Keratinocyte (primary cell): ENCODE measurements at regions not wholly inside any gene's neighbourhood (a gene's known extent, or its start where the extent isn't known, plus 50 kb on each side); places are given as distances from the start of the nearest gene placed in this dataset.

ENCODE experiments used
- DNase-seq: peaks from one replicate; pipeline ENCODE4 v3.0.0-alpha.2; 2011; ENCODE audit warnings: low read depth, missing footprints, low spot score
- FAIRE-seq: peaks from 2 replicates; lab custom pipeline; 2011; peaks lifted over from hg19 to GRCh38; lab: Jason Lieb, UNC
- H2AFZ ChIP-seq: 2 replicates; pipeline ENCODE4 v1.6.0; 2012; ENCODE audit warnings: low read length, control low read depth, inconsistent platforms; ENCODE audit not compliant: control insufficient read depth
- H3K27ac ChIP-seq: 2 replicates; pipeline ENCODE4 v1.5.1; 2011; ENCODE audit warnings: low read length; ENCODE audit not compliant: control insufficient read depth, insufficient read depth
- H3K27me3 ChIP-seq: 3 replicates; pipeline ENCODE4 v1.6.0; 2011; ENCODE audit warnings: low read length; ENCODE audit not compliant: control insufficient read depth, insufficient read depth; ENCODE audit errors: extremely low read depth
- H3K36me3 ChIP-seq, 2 experiments: 2 replicates in 1 of 2; 3 replicates in 1 of 2; pipeline ENCODE4 v1.5.1; 2011; ENCODE audit warnings: low read length in 2 of 2, mild to moderate bottlenecking in 1 of 2; ENCODE audit not compliant: control insufficient read depth in 2 of 2, insufficient read depth in 2 of 2; ENCODE audit errors: extremely low read depth in 1 of 2
- H3K4me1 ChIP-seq: 3 replicates; pipeline ENCODE4 v1.5.1; 2011; ENCODE audit warnings: low read length; ENCODE audit not compliant: control insufficient read depth, insufficient read depth; ENCODE audit errors: extremely low read depth
- H3K4me2 ChIP-seq: 3 replicates; pipeline ENCODE4 v1.6.0; 2011; ENCODE audit warnings: low read depth, low read length; ENCODE audit not compliant: control insufficient read depth, insufficient read depth; ENCODE audit errors: extremely low read depth
- H3K4me3 ChIP-seq, 3 experiments: fragments of 200-600 bp in 1 of 3; sonication (generic) in 1 of 3; 2 replicates in 2 of 3; 3 replicates in 1 of 3; pipeline ENCODE4 v1.5.1; 2011 to 2016; ENCODE audit warnings: low read length in 3 of 3, mild to moderate bottlenecking in 3 of 3, control low read depth in 2 of 3, inconsistent platforms in 1 of 3, low read depth in 1 of 3, mixed read lengths in 1 of 3, mixed run types in 1 of 3, moderate library complexity in 1 of 3; ENCODE audit not compliant: control insufficient read depth in 2 of 3, insufficient read depth in 2 of 3; ENCODE audit errors: extremely low read depth in 1 of 3
- H3K79me2 ChIP-seq: 2 replicates; pipeline ENCODE4 v1.6.0; 2012; ENCODE audit warnings: low read length; ENCODE audit not compliant: control insufficient read depth, insufficient read depth
- H3K9ac ChIP-seq: 3 replicates; pipeline ENCODE4 v1.6.0; 2011; ENCODE audit warnings: low read length; ENCODE audit not compliant: control insufficient read depth, insufficient read depth; ENCODE audit errors: extremely low read depth
- H3K9me1 ChIP-seq: 3 replicates; pipeline ENCODE4 v1.6.0; 2011; ENCODE audit warnings: low read length; ENCODE audit not compliant: control insufficient read depth, insufficient read depth; ENCODE audit errors: extremely low read depth
- H3K9me3 ChIP-seq: 2 replicates; pipeline ENCODE4 v1.5.1; 2012; ENCODE audit warnings: low read depth, low read length; ENCODE audit not compliant: control insufficient read depth
- H4K20me1 ChIP-seq: 3 replicates; pipeline ENCODE4 v1.6.0; 2011; ENCODE audit warnings: low read length; ENCODE audit not compliant: control insufficient read depth, insufficient read depth; ENCODE audit errors: extremely low read depth
- CTCF ChIP-seq, 3 experiments: IDR thresholded peaks in 1 of 3; conservative IDR thresholded peaks in 1 of 3; optimal IDR thresholded peaks in 1 of 3; 2 replicates in 2 of 3; 3 replicates in 1 of 3; pipeline versions ENCODE3 to v1.5.1; 2011; ENCODE audit warnings: low read length in 3 of 3, mild to moderate bottlenecking in 3 of 3, moderate library complexity in 2 of 3, control low read depth in 1 of 3, inconsistent platforms in 1 of 3; ENCODE audit not compliant: insufficient read depth in 2 of 3; ENCODE audit errors: extremely low read depth in 1 of 3
- EZH2 ChIP-seq: IDR thresholded peaks from one replicate; pipeline ENCODE4 v1.6.1; 2012; ENCODE audit warnings: inconsistent platforms, mild to moderate bottlenecking, low read length, moderate library complexity
- dilution Hi-C: fragments of 300-500 bp; cut with MboI; formaldehyde crosslinking; loops from one replicate; pipeline ENCODE4 v1.7.0; 2020; ENCODE audit warnings: low sequenced_read_pairs; ENCODE audit not compliant: extremely low pct_ligation_motif_present

- Histone ChIP-seq H3K4me2 (no peak overlapping the region), H3K9ac (no peak overlapping the region)
- no peak for DNase-seq
These were observed 947.7 kb upstream of the SLIT2 start for GRCh38 chr4:19304028-19304427.

DNA sequence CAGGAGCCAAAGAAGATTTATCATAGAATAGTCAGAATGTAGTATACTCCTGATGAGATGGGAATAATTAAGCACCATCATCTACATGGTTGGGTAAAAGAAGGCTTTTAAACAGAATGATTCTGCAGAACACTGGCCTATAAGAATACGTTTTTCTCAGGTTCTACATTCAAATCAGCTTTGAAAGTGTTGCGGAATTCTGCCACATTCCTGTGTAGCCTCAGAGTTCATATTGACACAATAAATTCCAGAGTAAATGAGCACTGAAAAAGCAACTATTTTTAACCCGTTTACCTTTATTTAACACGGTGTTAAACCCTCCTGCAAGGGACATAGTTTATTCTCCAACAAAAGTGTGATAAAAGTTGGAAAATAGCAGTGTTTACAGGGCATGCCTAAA, 950.2 kb upstream of the SLIT2 start:
- TF ChIP-seq CTCF (optimal IDR thresholded peaks at IDR 0.05 in 1 of 3, IDR thresholded peaks at IDR 0.05 in 1 of 3, conservative IDR thresholded peaks at IDR 0.05 in 1 of 3; ENCODE audit: extremely low read depth in 1 of 3, insufficient read depth in 2 of 3, low read length in 3 of 3) (no peak), EZH2 (no peak)
- FAIRE-seq = no peak
- H4K20me1 ChIP-seq = no peaks in the 10 kb centered on the region
- no peak overlapping the region for H3K4me2 ChIP-seq
- H3K79me2 ChIP-seq = no peaks in the 10 kb centered on the region
- H3K27me3 ChIP-seq = no peaks in the 10 kb centered on the region
- H3K4me1 ChIP-seq = no peaks in the 10 kb centered on the region
- no peak overlapping the region for H3K27ac ChIP-seq
- no peak overlapping the region for H3K4me3 ChIP-seq
- no peaks in the 10 kb centered on the region for H3K9me1 ChIP-seq
- dilution Hi-C loops = no loop called here
- no peak for DNase-seq
- H3K9me3 ChIP-seq = no peaks in the 10 kb centered on the region
- no peak overlapping the region for H2AFZ ChIP-seq
- H3K36me3 ChIP-seq = no peaks in the 10 kb centered on the region
- H3K9ac ChIP-seq = no peak overlapping the region

More at GRCh38 chr4:19304028-19304427, 947.7 kb upstream of the SLIT2 start:
- H4K20me1 ChIP-seq = no peaks in the 10 kb centered on the region
- no peak for TF ChIP-seq CTCF (optimal IDR thresholded peaks at IDR 0.05 in 1 of 3, IDR thresholded peaks at IDR 0.05 in 1 of 3, conservative IDR thresholded peaks at IDR 0.05 in 1 of 3; ENCODE audit: extremely low read depth in 1 of 3, insufficient read depth in 2 of 3, low read length in 3 of 3)
- no peak for TF ChIP-seq EZH2
- no peaks in the 10 kb centered on the region for H3K9me3 ChIP-seq
- H3K27ac ChIP-seq = no peak overlapping the region
- H3K9me1 ChIP-seq = no peaks in the 10 kb centered on the region
- no peaks in the 10 kb centered on the region for H3K4me1 ChIP-seq
- dilution Hi-C loops = no loop called here
- H3K27me3 ChIP-seq = no peaks in the 10 kb centered on the region
- H3K79me2 ChIP-seq = no peaks in the 10 kb centered on the region
- FAIRE-seq = no peak
- H3K4me3 ChIP-seq = no peak overlapping the region
- no peak overlapping the region for H2AFZ ChIP-seq
- H3K36me3 ChIP-seq = no peaks in the 10 kb centered on the region
